Right renal pelvis (tissue), 4 donors: ENCODE measurements at regions not wholly inside any gene's neighbourhood (a gene's known extent, or its start where the extent isn't known, plus 50 kb on each side); places are given as distances from the start of the nearest gene placed in this dataset.
"Not testable (repeated sequence)": the region's sequence is repeated elsewhere in the genome, so short reads cannot be mapped to it uniquely, and the experiment has no call there.

Experiments used
- DNase-seq, 4 donors: peaks; one replicate each; pipeline ENCODE4 v3.0.0-alpha.2; 2013; ENCODE audit warnings: low read depth in 4 of 4, low spot score in 3 of 4, missing footprints in 1 of 4

- no peak for DNase-seq
These were observed 237.6 kb upstream of the MME start for GRCh38 chr3:154842536-154842935.

GRCh38 chr3:154835639-154836038 lies 244.5 kb upstream of the MME start:
- no peak for DNase-seq

- DNase-seq, result not testable (repeated sequence)
These were observed 245.3 kb upstream of the MME start for GRCh38 chr3:154834831-154835230.

- no peak for DNase-seq
These were observed 250.2 kb upstream of the MME start for GRCh38 chr3:154829929-154830328.

- DNase-seq, result no peak
These were observed 260.6 kb upstream of the MME start for GRCh38 chr3:154819491-154819890.

GRCh38 chr3:154818676-154819255 lies 261.4 kb upstream of the MME start:
- no peak for DNase-seq

- DNase-seq, result not testable (repeated sequence)
These were observed 270.1 kb upstream of the MME start for GRCh38 chr3:154810017-154810416.

- no peak for DNase-seq
These were observed 278.4 kb upstream of the MME start for GRCh38 chr3:154801729-154802128.

GRCh38 chr3:154799800-154800199 lies 280.3 kb upstream of the MME start:
- DNase-seq, result no peak

- DNase-seq, result no peak
These were observed 284.5 kb upstream of the MME start for GRCh38 chr3:154795582-154795981.

- no peak for DNase-seq
These were observed 285.2 kb upstream of the MME start for GRCh38 chr3:154794814-154795445.

GRCh38 chr3:154794391-154794790 lies 285.7 kb upstream of the MME start:
- DNase-seq, result no peak

- no peak for DNase-seq
These were observed 287.3 kb upstream of the MME start for GRCh38 chr3:154792828-154793227.

- DNase-seq, result no peak
These were observed 288.5 kb upstream of the MME start for GRCh38 chr3:154791611-154792010.

GRCh38 chr3:154786724-154787123 lies 293.4 kb upstream of the MME start:
- DNase-seq, result peak in 1 of 4 donors; percentile 37

GRCh38 chr3:154783521-154783931 lies 296.6 kb upstream of the MME start:
- no peak for DNase-seq

GRCh38 chr3:154783061-154783460 lies 297.1 kb upstream of the MME start:
- DNase-seq, result no peak

- DNase-seq, result no peak
These were observed 298.0 kb upstream of the MME start for GRCh38 chr3:154782151-154782550.

GRCh38 chr3:154781595-154781994 lies 298.5 kb upstream of the MME start:
- no peak for DNase-seq

GRCh38 chr3:154780263-154780662 lies 299.9 kb upstream of the MME start:
- DNase-seq, result no peak

GRCh38 chr3:154779571-154779970 lies 300.5 kb upstream of the MME start:
- DNase-seq, result no peak

GRCh38 chr3:154778057-154778456 lies 302.1 kb upstream of the MME start:
- no peak for DNase-seq
